Left colon (tissue), 2 donors: ENCODE measurements at regions not wholly inside any gene's neighbourhood (a gene's known extent, or its start where the extent isn't known, plus 50 kb on each side); places are given as distances from the start of the nearest gene placed in this dataset.
A peak's percentile ranks its signal among the peaks of the same experiment; 100 is the strongest.
"Not testable (repeated sequence)": the region's sequence is repeated elsewhere in the genome, so short reads cannot be mapped to it uniquely, and the experiment has no call there.

Source experiments
- ATAC-seq: fragments of 200-7000 bp; cut with Tn5 transposase; one replicate; pipeline ENCODE4 v1.9.1; 2020; ENCODE audit warnings: mild to moderate bottlenecking, moderate library complexity
- DNase-seq, 2 donors: peaks; one replicate each; pipeline ENCODE4 v3.0.0-alpha.2; 2020
- intact Hi-C, 2 donors: fragments of 100-400 bp; cut with DNase I in 1 of 2; cut with micrococcal nuclease in 1 of 2; formaldehyde crosslinking; loops; one replicate each; pipeline versions ENCODE4 v1.11.2 to v1.14.0; 2022; cut with DNase I, micrococcal nuclease
- donor health status: DM: no; HTN: no; CAD: no.
- donor health status: DM: yes; HTN: yes; CAD: no.

- ATAC-seq (peak; percentile 62), DNase-seq (peak in 1 of 2 donors; percentile 15)
- intact Hi-C loops, result no loop called here
Measured at GRCh38 chr10:64733980-64734379, 1212.8 kb downstream of the REEP3 start.

- ATAC-seq (no peak), DNase-seq (no peak)
- intact Hi-C loops, result no loop called here
Measured at GRCh38 chr10:64738462-64738861, 1217.3 kb downstream of the REEP3 start.

- DNase-seq (no peak), ATAC-seq (no peak)
- intact Hi-C loops, result no loop called here
Measured at GRCh38 chr10:64745565-64745964, 1224.4 kb downstream of the REEP3 start.

GRCh38 chr10:64750672-64751071 is 1229.5 kb downstream of the REEP3 start:
- DNase-seq (no peak), ATAC-seq (no peak)
- intact Hi-C loops, result no loop called here

- no peak for ATAC-seq
Measured at GRCh38 chr10:64753516-64753915, 1232.3 kb downstream of the REEP3 start.

GRCh38 chr10:64760371-64760770 is 1239.2 kb downstream of the REEP3 start:
- ATAC-seq (no peak), DNase-seq (no peak)
- intact Hi-C loops, result no loop called here

More at GRCh38 chr10:64753516-64753915, 1232.3 kb downstream of the REEP3 start:
- intact Hi-C loops, result no loop called here
- no peak for DNase-seq

- intact Hi-C loops, result no loop called here
- ATAC-seq, result no peak
- no peak for DNase-seq
Measured at GRCh38 chr10:64762861-64763260, 1241.7 kb downstream of the REEP3 start.

GRCh38 chr10:64765498-64765897 is 1244.3 kb downstream of the REEP3 start:
- DNase-seq (no peak), ATAC-seq (no peak)
- intact Hi-C loops, result no loop called here

GRCh38 chr10:64771253-64772050 is 1250.3 kb downstream of the REEP3 start:
- DNase-seq (no peak), ATAC-seq (no peak)
- intact Hi-C loops, result no loop called here

GRCh38 chr10:64773357-64773756 is 1252.2 kb downstream of the REEP3 start:
- no peak for DNase-seq
- intact Hi-C loops, result no loop called here
- no peak for ATAC-seq

- DNase-seq, ATAC-seq, intact Hi-C loops: not testable (repeated sequence)
Measured at GRCh38 chr10:64784451-64784850, 1263.2 kb downstream of the REEP3 start.

- DNase-seq (no peak), ATAC-seq (no peak)
- intact Hi-C loops, result no loop called here
Measured at GRCh38 chr10:64785816-64786215, 1264.6 kb downstream of the REEP3 start.

- ATAC-seq, result no peak
- intact Hi-C loops, result no loop called here
- DNase-seq, result no peak
Measured at GRCh38 chr10:64786989-64787388, 1265.8 kb downstream of the REEP3 start.

- no peak for ATAC-seq
- DNase-seq, result no peak
- intact Hi-C loops, result no loop called here
Measured at GRCh38 chr10:64795847-64796246, 1274.6 kb downstream of the REEP3 start.

- ATAC-seq (no peak), DNase-seq (no peak)
- intact Hi-C loops, result no loop called here
Measured at GRCh38 chr10:64798297-64798696, 1277.1 kb downstream of the REEP3 start.

GRCh38 chr10:64808233-64808632 is 1287.0 kb downstream of the REEP3 start:
- intact Hi-C loops, DNase-seq, ATAC-seq: not testable (repeated sequence)

GRCh38 chr10:64810046-64810445 is 1288.8 kb downstream of the REEP3 start:
- DNase-seq, intact Hi-C loops, ATAC-seq: not testable (repeated sequence)

- intact Hi-C loops, result no loop called here
- no peak for DNase-seq
- ATAC-seq, result no peak
Measured at GRCh38 chr10:64813391-64813790, 1292.2 kb downstream of the REEP3 start.

- intact Hi-C loops, result no loop called here
- DNase-seq, result no peak
- no peak for ATAC-seq
Measured at GRCh38 chr10:64814201-64814600, 1293.0 kb downstream of the REEP3 start.

- ATAC-seq (no peak), DNase-seq (no peak)
- intact Hi-C loops, result no loop called here
Measured at GRCh38 chr10:64829888-64830412, 1308.7 kb downstream of the REEP3 start.

- intact Hi-C loops, result no loop called here
- no peak for ATAC-seq
Measured at GRCh38 chr10:64830869-64831268, 1309.7 kb downstream of the REEP3 start.

More at GRCh38 chr10:64830869-64831268, 1309.7 kb downstream of the REEP3 start:
- DNase-seq, result no peak
